ENCODE measurements at regions not wholly inside any gene's neighbourhood (a gene's known extent, or its start where the extent isn't known, plus 50 kb on each side); places are given as distances from the start of the nearest gene placed in this dataset.
"Not testable (repeated sequence)": the region's sequence is repeated elsewhere in the genome, so short reads cannot be mapped to it uniquely, and the experiment has no call there.

GRCh38 chr21:27321791-27322190, 354.9 kb upstream of the ADAMTS5 start:
- ChIA-PET CTCF (no interaction called here), POLR2A (no interaction called here)
- Histone ChIP-seq H4K20me1 (ENCODE audit: control insufficient read depth, insufficient read depth, low read length, poor library complexity, severe bottlenecking) (no peaks in the 10 kb centered on the region), H3K4me2 (replicated peaks; ENCODE audit: low read depth, low read length, poor library complexity, severe bottlenecking) (no peak overlapping the region), H3K4me3 (ENCODE audit: control extremely low read depth in 1 of 5, extremely low read depth in 1 of 5, insufficient read depth in 1 of 5, low read depth in 2 of 5, low read length in 4 of 5) (no peak overlapping the region), H3K9ac (ENCODE audit: low read length) (no peak overlapping the region), H3K79me2 (ENCODE audit: control insufficient read depth, insufficient read depth, low read length) (no peaks in the 10 kb centered on the region), H3K27ac (ENCODE audit: low read length in 2 of 2) (no peak overlapping the region), H3K4me1 (ENCODE audit: control insufficient read depth in 2 of 2, insufficient read depth in 2 of 2, low read length in 2 of 2) (no peaks in the 10 kb centered on the region), H3K27me3 (replicated peaks in 1 of 4; ENCODE audit: control extremely low read depth in 1 of 4, control insufficient read depth in 3 of 4, insufficient read depth in 4 of 4, low read length in 3 of 4) (no peaks in the 10 kb centered on the region), H3K9me3 (ENCODE audit: control extremely low read depth in 1 of 3, control insufficient read depth in 2 of 3, insufficient read depth in 1 of 3, low read length in 2 of 3) (no peaks in the 10 kb centered on the region), H2AFZ (ENCODE audit: insufficient read depth, low read depth, low read length, poor library complexity, severe bottlenecking) (no peak overlapping the region), H3K36me3 (replicated peaks in 1 of 2; ENCODE audit: control extremely low read depth in 1 of 2, control insufficient read depth in 1 of 2, extremely low read depth in 1 of 2, insufficient read depth in 2 of 2, low read length in 1 of 2) (no peaks in the 10 kb centered on the region)
- intact Hi-C loops (cut with micrococcal nuclease): no loop called here
- TF ChIP-seq EZH2 (IDR thresholded peaks at IDR 0.05; ENCODE audit: borderline replicate concordance, insufficient read depth, low read depth, low read length, poor library complexity, severe bottlenecking) (no peak), CTCF (IDR thresholded peaks at IDR 0.05) (no peak)
- DNase-seq: no peak
- Mint-ChIP-seq H3K27me3 (no peaks in the 10 kb centered on the region), H3K4me1 (no peaks in the 10 kb centered on the region), H3K27ac (no peak overlapping the region), H3K4me3 (no peak overlapping the region), H3K9me3 (ENCODE audit: insufficient read depth) (no peaks in the 10 kb centered on the region)
- ATAC-seq (ENCODE audit: low read depth): no peak
- no CpG with 5 or more reads among the region's 2 CpGs for WGBS (ENCODE audit: insufficient coverage)

DNA sequence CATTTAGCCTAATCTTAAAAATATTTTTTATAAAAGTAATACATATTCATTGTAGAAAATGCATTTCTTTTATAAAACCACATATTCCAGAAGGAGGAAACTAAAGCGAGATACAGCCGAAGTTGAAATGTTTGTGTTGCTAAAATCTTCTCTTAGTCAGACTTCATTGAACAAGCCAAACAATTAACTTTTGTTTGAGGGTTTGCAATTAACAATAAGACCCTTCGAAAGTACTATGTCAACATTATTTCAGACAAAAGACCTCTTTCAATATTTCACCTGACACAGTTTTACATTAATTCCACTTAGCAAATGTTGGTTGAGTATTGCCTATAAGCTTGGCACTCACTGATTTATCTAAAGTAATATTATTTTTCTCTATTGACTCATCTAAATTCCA, 354.0 kb upstream of the ADAMTS5 start:
- Mint-ChIP-seq H3K9me3 (ENCODE audit: insufficient read depth) (no peaks in the 10 kb centered on the region), H3K27me3 (no peaks in the 10 kb centered on the region), H3K27ac (no peak overlapping the region), H3K4me3 (no peak overlapping the region), H3K4me1 (no peaks in the 10 kb centered on the region)
- WGBS (ENCODE audit: insufficient coverage): no CpG with 5 or more reads among the region's 3 CpGs
- no peaks in the 10 kb centered on the region for H3K36me3 ChIP-seq (replicated peaks in 1 of 2; ENCODE audit: control extremely low read depth in 1 of 2, control insufficient read depth in 1 of 2, extremely low read depth in 1 of 2, insufficient read depth in 2 of 2, low read length in 1 of 2)
- ChIA-PET POLR2A (no interaction called here), CTCF (no interaction called here)
- no peak overlapping the region for H3K9ac ChIP-seq (ENCODE audit: low read length)
- no peaks in the 10 kb centered on the region for H4K20me1 ChIP-seq (ENCODE audit: control insufficient read depth, insufficient read depth, low read length, poor library complexity, severe bottlenecking)
- ATAC-seq (ENCODE audit: low read depth) (no peak), DNase-seq (no peak)
- intact Hi-C loops (cut with micrococcal nuclease): no loop called here
- H2AFZ ChIP-seq (ENCODE audit: insufficient read depth, low read depth, low read length, poor library complexity, severe bottlenecking): no peak overlapping the region
- H3K4me3 ChIP-seq (ENCODE audit: control extremely low read depth in 1 of 5, extremely low read depth in 1 of 5, insufficient read depth in 1 of 5, low read depth in 2 of 5, low read length in 4 of 5): no peak overlapping the region
- no peaks in the 10 kb centered on the region for H3K79me2 ChIP-seq (ENCODE audit: control insufficient read depth, insufficient read depth, low read length)
- TF ChIP-seq CTCF (IDR thresholded peaks at IDR 0.05) (no peak), EZH2 (IDR thresholded peaks at IDR 0.05; ENCODE audit: borderline replicate concordance, insufficient read depth, low read depth, low read length, poor library complexity, severe bottlenecking) (no peak)
- peaks cover 0 to 7% (median 0%) of the 10 kb centered on the region in 3 donors for H3K9me3 ChIP-seq (ENCODE audit: control extremely low read depth in 1 of 3, control insufficient read depth in 2 of 3, insufficient read depth in 1 of 3, low read length in 2 of 3)
- no peak overlapping the region for H3K4me2 ChIP-seq (replicated peaks; ENCODE audit: low read depth, low read length, poor library complexity, severe bottlenecking)
- H3K27ac ChIP-seq (ENCODE audit: low read length in 2 of 2): no peak overlapping the region
- H3K4me1 ChIP-seq (ENCODE audit: control insufficient read depth in 2 of 2, insufficient read depth in 2 of 2, low read length in 2 of 2): no peaks in the 10 kb centered on the region
- H3K27me3 ChIP-seq (replicated peaks in 1 of 4; ENCODE audit: control extremely low read depth in 1 of 4, control insufficient read depth in 3 of 4, insufficient read depth in 4 of 4, low read length in 3 of 4): no peaks in the 10 kb centered on the region

DNA sequence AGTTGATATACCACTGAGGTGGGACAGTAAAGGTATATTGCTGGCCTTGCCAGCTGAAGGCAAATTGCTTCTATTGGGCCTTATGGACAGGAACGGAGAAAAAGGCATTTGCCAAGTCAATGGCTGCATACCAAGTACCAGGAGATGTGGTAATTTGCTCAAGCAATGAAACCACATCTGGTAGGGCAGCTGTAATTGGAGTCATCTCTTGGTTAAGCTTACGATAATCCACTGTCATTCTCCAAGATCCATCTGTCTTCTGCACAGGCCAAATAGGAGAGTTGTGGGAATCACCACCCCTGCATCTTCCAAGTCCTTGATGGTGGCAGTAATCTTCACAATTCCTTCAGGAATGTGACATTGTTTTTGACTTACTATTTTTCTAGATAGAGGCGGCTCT, 350.7 kb upstream of the ADAMTS5 start:
- H3K9me3 Mint-ChIP-seq (ENCODE audit: insufficient read depth); H3K4me3 ChIP-seq (ENCODE audit: control extremely low read depth in 1 of 5, extremely low read depth in 1 of 5, insufficient read depth in 1 of 5, low read depth in 2 of 5, low read length in 4 of 5); H3K4me2 ChIP-seq (replicated peaks; ENCODE audit: low read depth, low read length, poor library complexity, severe bottlenecking); H4K20me1 ChIP-seq (ENCODE audit: control insufficient read depth, insufficient read depth, low read length, poor library complexity, severe bottlenecking); H3K27me3 ChIP-seq (replicated peaks in 1 of 4; ENCODE audit: control extremely low read depth in 1 of 4, control insufficient read depth in 3 of 4, insufficient read depth in 4 of 4, low read length in 3 of 4); ATAC-seq (ENCODE audit: low read depth); H3K36me3 ChIP-seq (replicated peaks in 1 of 2; ENCODE audit: control extremely low read depth in 1 of 2, control insufficient read depth in 1 of 2, extremely low read depth in 1 of 2, insufficient read depth in 2 of 2, low read length in 1 of 2); intact Hi-C loops (cut with micrococcal nuclease); H3K27me3 Mint-ChIP-seq; POLR2A ChIA-PET; H3K4me3 Mint-ChIP-seq; H3K9ac ChIP-seq (ENCODE audit: low read length); H2AFZ ChIP-seq (ENCODE audit: insufficient read depth, low read depth, low read length, poor library complexity, severe bottlenecking); H3K4me1 Mint-ChIP-seq; H3K4me1 ChIP-seq (ENCODE audit: control insufficient read depth in 2 of 2, insufficient read depth in 2 of 2, low read length in 2 of 2); H3K27ac ChIP-seq (ENCODE audit: low read length in 2 of 2); H3K79me2 ChIP-seq (ENCODE audit: control insufficient read depth, insufficient read depth, low read length); H3K27ac Mint-ChIP-seq; DNase-seq; CTCF ChIA-PET: not testable (repeated sequence)
- H3K9me3 ChIP-seq (ENCODE audit: control extremely low read depth in 1 of 3, control insufficient read depth in 2 of 3, insufficient read depth in 1 of 3, low read length in 2 of 3): peaks cover 0 to 12% (median 0%) of the 10 kb centered on the region in 3 donors
- 74% methylated on average over 2 of the region's 3 CpGs for WGBS (ENCODE audit: insufficient coverage)
